GM23338 (cell line): ENCODE measurements at regions not wholly inside any gene's neighbourhood (a gene's known extent, or its start where the extent isn't known, plus 50 kb on each side); places are given as distances from the start of the nearest gene placed in this dataset.

ENCODE experiments used
- ATAC-seq: fragments of 200-7000 bp; cut with Tn5 transposase; 3 replicates; pipeline ENCODE4 v1.9.1; 2020
- DNase-seq: peaks from one replicate; pipeline ENCODE4 v3.0.0-alpha.2; 2015; ENCODE audit warnings: low spot score
- H2AFZ ChIP-seq: fragments of 200-600 bp; sonication (generic); 2 replicates; pipeline ENCODE4 v1.8.0; 2016; ENCODE audit warnings: antibody characterized with exemption, mild to moderate bottlenecking, moderate library complexity
- H3F3A ChIP-seq: fragments of 200-600 bp; sonication (generic); replicated peaks from 2 replicates; pipeline ENCODE4 v1.8.0; 2017; ENCODE audit warnings: antibody characterized with exemption, mixed run types, low read depth
- H3K27ac ChIP-seq: fragments of 200-600 bp; sonication (generic); 2 replicates; pipeline ENCODE4 v1.6.1; 2016; ENCODE audit warnings: low read depth
- H3K27me3 ChIP-seq: fragments of 200-600 bp; sonication (generic); 2 replicates; pipeline ENCODE4 v1.8.0; 2016; ENCODE audit warnings: mild to moderate bottlenecking, mixed run types, moderate library complexity; ENCODE audit not compliant: insufficient read depth
- H3K36me3 ChIP-seq: fragments of 200-600 bp; sonication (generic); 2 replicates; pipeline ENCODE4 v1.8.0; 2016; ENCODE audit warnings: mild to moderate bottlenecking; ENCODE audit not compliant: insufficient read depth
- H3K4me1 ChIP-seq: fragments of 200-600 bp; sonication (generic); 2 replicates; pipeline ENCODE4 v1.8.0; 2016; ENCODE audit warnings: mild to moderate bottlenecking, moderate library complexity; ENCODE audit not compliant: insufficient read depth
- H3K4me2 ChIP-seq: fragments of 200-600 bp; sonication (generic); 2 replicates; pipeline ENCODE4 v1.7.1; 2017; ENCODE audit warnings: mixed run types
- H3K4me3 ChIP-seq: fragments of 200-600 bp; sonication (generic); 2 replicates; pipeline ENCODE4 v1.6.1; 2016; ENCODE audit warnings: mixed run types
- H3K79me2 ChIP-seq: fragments of 200-600 bp; sonication (generic); replicated peaks from 2 replicates; pipeline ENCODE4 v1.8.0; 2017; ENCODE audit warnings: mild to moderate bottlenecking; ENCODE audit not compliant: insufficient read depth
- H3K9me2 ChIP-seq: fragments of 200-600 bp; sonication (generic); 2 replicates; pipeline ENCODE4 v1.8.0; 2017; ENCODE audit not compliant: insufficient read depth
- H4K20me1 ChIP-seq: fragments of 200-600 bp; sonication (generic); replicated peaks from 2 replicates; pipeline ENCODE4 v1.8.0; 2017; ENCODE audit warnings: mild to moderate bottlenecking; ENCODE audit not compliant: insufficient read depth
- H3K27ac Mint-ChIP-seq: 2 replicates; pipeline ENCODE4 v1.8.0; 2020; ENCODE audit warnings: inconsistent platforms, mild to moderate bottlenecking, moderate library complexity, mixed read lengths
- H3K27me3 Mint-ChIP-seq: 3 replicates; pipeline ENCODE4 v1.8.0; 2022; ENCODE audit warnings: low read depth, mild to moderate bottlenecking, moderate library complexity, mixed read lengths, inconsistent platforms; ENCODE audit not compliant: insufficient read depth, poor library complexity
- H3K36me3 Mint-ChIP-seq: 3 replicates; pipeline ENCODE4 v1.8.0; 2021; ENCODE audit warnings: low read depth, mild to moderate bottlenecking, inconsistent platforms, moderate library complexity, mixed read lengths
- H3K4me1 Mint-ChIP-seq: 3 replicates; pipeline ENCODE4 v1.8.0; 2020; ENCODE audit warnings: mild to moderate bottlenecking, inconsistent platforms, mixed read lengths
- H3K4me3 Mint-ChIP-seq: 3 replicates; pipeline ENCODE4 v1.8.0; 2021; ENCODE audit warnings: moderate library complexity, mild to moderate bottlenecking, inconsistent platforms, mixed read lengths
- H3K9me3 Mint-ChIP-seq: 3 replicates; pipeline ENCODE4 v1.8.0; 2020; ENCODE audit warnings: moderate library complexity, mild to moderate bottlenecking, inconsistent platforms, mixed read lengths
- CREB1 ChIP-seq: fragments of 250-450 bp; sonication (Bioruptor Pico); IDR thresholded peaks from 2 replicates; pipeline ENCODE4 v1.5.0; 2020; ENCODE audit warnings: low read depth, mild to moderate bottlenecking, moderate library complexity
- CTCF ChIP-seq, 2 experiments: fragments of 200-600 bp in 1 of 2; sonication (generic) in 1 of 2; conservative IDR thresholded peaks; 2 replicates each; pipeline versions ENCODE4 v1.5.1 to v1.6.1; 2016 to 2017; ENCODE audit warnings: antibody characterized with exemption in 2 of 2, low read depth in 2 of 2, mild to moderate bottlenecking in 2 of 2, moderate library complexity in 1 of 2
- ETS1 ChIP-seq: IDR thresholded peaks from 2 replicates; pipeline ENCODE4 v1.6.1; 2016; ENCODE audit warnings: antibody characterized with exemption
- EZH2 ChIP-seq: fragments of 200-600 bp; sonication (generic); IDR thresholded peaks from one replicate; pipeline ENCODE4 v1.8.0; 2017; ENCODE audit warnings: antibody characterized with exemption, mild to moderate bottlenecking, low read depth; ENCODE audit not compliant: unreplicated experiment
- JUNB ChIP-seq: IDR thresholded peaks from one replicate; pipeline ENCODE4 v1.6.1; 2016; ENCODE audit warnings: antibody characterized with exemption; ENCODE audit not compliant: unreplicated experiment
- NANOG ChIP-seq: IDR thresholded peaks from 2 replicates; pipeline ENCODE4 v1.6.1; 2016; ENCODE audit warnings: antibody characterized with exemption, borderline replicate concordance
- POLR2AphosphoS5 ChIP-seq: IDR thresholded peaks from 2 replicates; pipeline ENCODE4 v1.6.1; 2016; ENCODE audit warnings: antibody characterized with exemption, low read depth
- REST ChIP-seq: IDR thresholded peaks from one replicate; pipeline ENCODE4 v1.6.1; 2018; ENCODE audit warnings: antibody characterized with exemption; ENCODE audit not compliant: unreplicated experiment
- ZNF114 ChIP-seq: fragments of 250-450 bp; sonication (Bioruptor Pico); IDR thresholded peaks from 2 replicates; pipeline ENCODE4 v1.5.0; 2020; ENCODE audit warnings: mild to moderate bottlenecking, moderate library complexity
- ZNF331 ChIP-seq: fragments of 250-450 bp; sonication (Bioruptor Pico); IDR thresholded peaks from 2 replicates; pipeline ENCODE4 v1.5.0; 2020; ENCODE audit warnings: low read depth, mild to moderate bottlenecking, moderate library complexity
- ZNF462 ChIP-seq: fragments of 250-450 bp; sonication (Bioruptor Pico); IDR thresholded peaks from 2 replicates; pipeline ENCODE4 v1.5.0; 2020; ENCODE audit warnings: mild to moderate bottlenecking, moderate library complexity

- Histone ChIP-seq H3K79me2 (no peaks in the 10 kb centered on the region), H3K9me2 (peaks cover 9% of the 10 kb centered on the region; the same call in 1 of the 2 replicates), H3K27ac (no peak overlapping the region), H3K4me2 (no peak overlapping the region), H4K20me1 (no peaks in the 10 kb centered on the region), H3K4me1 (no peaks in the 10 kb centered on the region), H3K36me3 (no peaks in the 10 kb centered on the region), H3F3A (no peaks in the 10 kb centered on the region), H2AFZ (no peak overlapping the region), H3K27me3 (no peaks in the 10 kb centered on the region), H3K4me3 (no peak overlapping the region)
- Mint-ChIP-seq H3K4me1 (peaks cover 4% of the 10 kb centered on the region), H3K36me3 (no peaks in the 10 kb centered on the region; the same call in 2 of the 3 replicates), H3K9me3 (peaks cover 4% of the 10 kb centered on the region; the same call in 1 of the 3 replicates), H3K4me3 (no peak overlapping the region), H3K27ac (no peak overlapping the region), H3K27me3 (no peaks in the 10 kb centered on the region)
- no peak for TF ChIP-seq ZNF114 (CRISPR knock-in tag)
- no peak for TF ChIP-seq NANOG
- TF ChIP-seq CTCF (conservative IDR thresholded peaks at IDR 0.05; ENCODE audit: low read depth in 2 of 2) = no peak
- no peak for TF ChIP-seq ETS1
- no peak for TF ChIP-seq JUNB
- TF ChIP-seq CREB1 (CRISPR knock-in tag) = no peak
- no peak for TF ChIP-seq ZNF331
- TF ChIP-seq ZNF462 (CRISPR knock-in tag) = no peak
- no peak for TF ChIP-seq POLR2AphosphoS5
- TF ChIP-seq REST = no peak
- no peak for TF ChIP-seq EZH2
- no peak for ATAC-seq
- DNase-seq = no peak
These were observed 247.1 kb upstream of the CDIN1 start for GRCh38 chr15:36332301-36332700.
